Glutamatergic neuron (in vitro differentiated cells): ENCODE measurements at regions not wholly inside any gene's neighbourhood (a gene's known extent, or its start where the extent isn't known, plus 50 kb on each side); places are given as distances from the start of the nearest gene placed in this dataset.

Experiments used
- DNase-seq: peaks from one replicate; pipeline ENCODE4 v3.0.0; 2022
- H3K27ac Mint-ChIP-seq: one replicate; pipeline ENCODE4 v1.8.0; 2020; ENCODE audit warnings: mild to moderate bottlenecking, mixed read lengths, inconsistent platforms; ENCODE audit not compliant: unreplicated experiment
- H3K27me3 Mint-ChIP-seq: one replicate; pipeline ENCODE4 v1.8.0; 2020; ENCODE audit warnings: mild to moderate bottlenecking, moderate library complexity, mixed read lengths, inconsistent platforms; ENCODE audit not compliant: unreplicated experiment
- H3K36me3 Mint-ChIP-seq: one replicate; pipeline ENCODE4 v1.8.0; 2020; ENCODE audit warnings: mild to moderate bottlenecking, mixed read lengths, inconsistent platforms; ENCODE audit not compliant: unreplicated experiment
- H3K4me1 Mint-ChIP-seq: one replicate; pipeline ENCODE4 v1.8.0; 2020; ENCODE audit warnings: mild to moderate bottlenecking, low read depth, mixed read lengths, inconsistent platforms; ENCODE audit not compliant: unreplicated experiment
- H3K4me3 Mint-ChIP-seq: one replicate; pipeline ENCODE4 v1.8.0; 2020; ENCODE audit warnings: mild to moderate bottlenecking, mixed read lengths, inconsistent platforms; ENCODE audit not compliant: unreplicated experiment
- H3K9me3 Mint-ChIP-seq: one replicate; pipeline ENCODE4 v1.8.0; 2020; ENCODE audit warnings: mild to moderate bottlenecking, moderate library complexity, mixed read lengths, inconsistent platforms; ENCODE audit not compliant: unreplicated experiment
- TF ChIP-seq, protein P1 (sequence below): fragments of 200-600 bp; sonication (generic); IDR thresholded peaks from one replicate; pipeline ENCODE4 v1.5.0; 2021; ENCODE audit not compliant: partially characterized antibody, unreplicated experiment

- Mint-ChIP-seq H3K36me3 (peaks cover 6% of the 10 kb centered on the region), H3K4me3 (no peak overlapping the region), H3K27ac (no peak overlapping the region), H3K9me3 (peaks cover under 1% of the 10 kb centered on the region), H3K27me3 (peaks cover 4% of the 10 kb centered on the region), H3K4me1 (no peaks in the 10 kb centered on the region)
- no peak for DNase-seq
- TF ChIP-seq, protein P1, sequence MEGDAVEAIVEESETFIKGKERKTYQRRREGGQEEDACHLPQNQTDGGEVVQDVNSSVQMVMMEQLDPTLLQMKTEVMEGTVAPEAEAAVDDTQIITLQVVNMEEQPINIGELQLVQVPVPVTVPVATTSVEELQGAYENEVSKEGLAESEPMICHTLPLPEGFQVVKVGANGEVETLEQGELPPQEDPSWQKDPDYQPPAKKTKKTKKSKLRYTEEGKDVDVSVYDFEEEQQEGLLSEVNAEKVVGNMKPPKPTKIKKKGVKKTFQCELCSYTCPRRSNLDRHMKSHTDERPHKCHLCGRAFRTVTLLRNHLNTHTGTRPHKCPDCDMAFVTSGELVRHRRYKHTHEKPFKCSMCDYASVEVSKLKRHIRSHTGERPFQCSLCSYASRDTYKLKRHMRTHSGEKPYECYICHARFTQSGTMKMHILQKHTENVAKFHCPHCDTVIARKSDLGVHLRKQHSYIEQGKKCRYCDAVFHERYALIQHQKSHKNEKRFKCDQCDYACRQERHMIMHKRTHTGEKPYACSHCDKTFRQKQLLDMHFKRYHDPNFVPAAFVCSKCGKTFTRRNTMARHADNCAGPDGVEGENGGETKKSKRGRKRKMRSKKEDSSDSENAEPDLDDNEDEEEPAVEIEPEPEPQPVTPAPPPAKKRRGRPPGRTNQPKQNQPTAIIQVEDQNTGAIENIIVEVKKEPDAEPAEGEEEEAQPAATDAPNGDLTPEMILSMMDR = no peak
Observed at GRCh38 chr10:29916669-29917068, 142.7 kb downstream of the JCAD start.

DNA sequence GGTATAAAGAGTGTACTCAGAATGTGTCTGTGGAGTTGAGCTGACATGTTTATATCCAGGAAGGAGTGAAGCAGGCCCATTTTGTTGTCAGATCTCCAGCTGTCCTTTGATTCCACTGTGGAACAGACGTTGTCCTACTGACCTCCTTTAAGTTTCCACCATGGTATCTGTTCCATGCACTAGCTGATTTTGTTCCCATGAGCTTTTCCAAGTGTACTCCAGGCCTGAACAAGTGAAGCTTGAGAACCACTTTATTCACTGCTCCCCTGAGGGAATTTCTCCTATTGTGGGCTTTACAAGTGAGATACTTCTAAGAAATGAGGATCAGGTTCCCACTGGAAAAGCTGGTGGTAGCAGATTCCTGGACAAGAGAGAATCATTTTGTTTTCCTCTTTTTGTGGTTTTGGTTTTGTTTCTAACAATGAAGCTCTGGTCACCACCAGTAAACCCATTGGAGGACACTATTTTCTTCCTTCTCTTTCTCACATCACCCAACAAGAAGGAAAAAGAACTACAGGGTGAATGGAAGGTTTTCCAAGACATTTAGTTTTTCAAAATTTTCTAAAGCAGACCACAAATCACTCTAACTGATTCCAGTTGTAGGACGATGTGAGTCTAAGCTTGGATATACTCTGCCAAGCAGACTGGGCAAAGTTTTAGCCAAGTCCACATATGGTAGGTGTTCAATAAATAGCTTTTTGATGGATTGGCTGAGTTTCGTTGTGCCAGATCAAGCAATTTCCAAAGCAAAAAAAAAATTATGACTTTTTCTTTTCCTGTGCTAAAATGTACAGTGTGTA lies 144.2 kb downstream of the JCAD start:
- Mint-ChIP-seq H3K36me3 (peaks cover 9% of the 10 kb centered on the region), H3K27ac (no peak overlapping the region), H3K9me3 (peaks cover 4% of the 10 kb centered on the region), H3K4me3 (no peak overlapping the region), H3K27me3 (peaks cover 6% of the 10 kb centered on the region), H3K4me1 (no peaks in the 10 kb centered on the region)
- TF ChIP-seq, protein P1 = no peak
- DNase-seq = no peak

- Mint-ChIP-seq H3K36me3 (peaks cover 5% of the 10 kb centered on the region), H3K27ac (no peak overlapping the region), H3K27me3 (peaks cover 2% of the 10 kb centered on the region), H3K4me3 (no peak overlapping the region), H3K4me1 (no peaks in the 10 kb centered on the region), H3K9me3 (peaks cover 5% of the 10 kb centered on the region)
- TF ChIP-seq, protein P1 = no peak
- DNase-seq = no peak
Observed at GRCh38 chr10:29908962-29909361, 150.4 kb downstream of the JCAD start.

GRCh38 chr10:29900865-29901264 lies 158.5 kb downstream of the JCAD start:
- DNase-seq = no peak
- TF ChIP-seq, protein P1 = no peak
- Mint-ChIP-seq H3K27me3 (no peaks in the 10 kb centered on the region), H3K27ac (no peak overlapping the region), H3K4me1 (peaks cover 2% of the 10 kb centered on the region), H3K4me3 (no peak overlapping the region), H3K36me3 (no peaks in the 10 kb centered on the region), H3K9me3 (no peaks in the 10 kb centered on the region)

GRCh38 chr10:29897999-29898716 lies 161.2 kb downstream of the JCAD start:
- Mint-ChIP-seq H3K27ac (no peak overlapping the region), H3K4me3 (no peak overlapping the region), H3K4me1 (peaks cover 6% of the 10 kb centered on the region), H3K9me3 (peaks cover 2% of the 10 kb centered on the region), H3K27me3 (no peaks in the 10 kb centered on the region), H3K36me3 (no peaks in the 10 kb centered on the region)
- no peak for DNase-seq
- TF ChIP-seq, protein P1 = no peak
